Trophoblast cell (in vitro differentiated cells and primary cell): ENCODE measurements at regions not wholly inside any gene's neighbourhood (a gene's known extent, or its start where the extent isn't known, plus 50 kb on each side); places are given as distances from the start of the nearest gene placed in this dataset.
"Not testable (repeated sequence)": the region's sequence is repeated elsewhere in the genome, so short reads cannot be mapped to it uniquely, and the experiment has no call there.

Source experiments
- DNase-seq, 2 donors: peaks; one replicate each; pipeline ENCODE4 v3.0.0-alpha.2; 2016
- H2AFZ ChIP-seq: 2 replicates; pipeline ENCODE4 v1.6.1; 2013; ENCODE audit warnings: low read length, moderate library complexity, mild to moderate bottlenecking; ENCODE audit not compliant: insufficient read depth, poor library complexity
- H2AK5ac ChIP-seq: 2 replicates; pipeline ENCODE4 v1.6.1; 2013; ENCODE audit warnings: mild to moderate bottlenecking, low read length
- H2BK120ac ChIP-seq: 2 replicates; pipeline ENCODE4 v1.6.1; 2013; ENCODE audit warnings: low read length, mild to moderate bottlenecking, moderate library complexity; ENCODE audit not compliant: insufficient read depth, poor library complexity
- H2BK12ac ChIP-seq: 2 replicates; pipeline ENCODE4 v1.6.1; 2013; ENCODE audit warnings: mild to moderate bottlenecking, low read length, moderate library complexity
- H2BK5ac ChIP-seq: 2 replicates; pipeline ENCODE4 v1.6.1; 2013; ENCODE audit warnings: low read length, low read depth, moderate library complexity, mild to moderate bottlenecking; ENCODE audit not compliant: poor library complexity
- H3K14ac ChIP-seq: 2 replicates; pipeline ENCODE4 v1.6.1; 2013; ENCODE audit warnings: mild to moderate bottlenecking, low read length
- H3K18ac ChIP-seq: 2 replicates; pipeline ENCODE4 v1.6.1; 2013; ENCODE audit warnings: mild to moderate bottlenecking, low read length
- H3K23ac ChIP-seq: 2 replicates; pipeline ENCODE4 v1.6.1; 2013; ENCODE audit warnings: low read length
- H3K27ac ChIP-seq: 2 replicates; pipeline ENCODE4 v1.5.1; 2013; ENCODE audit warnings: low read depth, mild to moderate bottlenecking, inconsistent platforms, low read length, moderate library complexity
- H3K27me3 ChIP-seq: 2 replicates; pipeline ENCODE4 v1.6.1; 2013; ENCODE audit warnings: inconsistent platforms, mild to moderate bottlenecking, low read length, moderate library complexity; ENCODE audit not compliant: insufficient read depth
- H3K36me3 ChIP-seq, 2 experiments: 1 replicate in 1 of 2; 2 replicates in 1 of 2; pipeline ENCODE4 v1.6.1; 2013; ENCODE audit warnings: low read length in 2 of 2, mild to moderate bottlenecking in 2 of 2, moderate library complexity in 1 of 2; ENCODE audit not compliant: insufficient read depth in 2 of 2, control insufficient read depth in 1 of 2
- H3K4ac ChIP-seq: 2 replicates; pipeline ENCODE4 v1.6.1; 2013; ENCODE audit warnings: low read depth, mild to moderate bottlenecking, low read length, moderate library complexity
- H3K4me1 ChIP-seq, 2 experiments: 1 replicate in 1 of 2; 2 replicates in 1 of 2; pipeline ENCODE4 v1.6.1; 2013; ENCODE audit warnings: low read length in 2 of 2, mild to moderate bottlenecking in 2 of 2, moderate library complexity in 1 of 2; ENCODE audit not compliant: insufficient read depth in 2 of 2, control insufficient read depth in 1 of 2
- H3K4me2 ChIP-seq: 2 replicates; pipeline ENCODE4 v1.6.1; 2013; ENCODE audit warnings: inconsistent platforms, mild to moderate bottlenecking, low read length, moderate library complexity
- H3K4me3 ChIP-seq: 2 replicates; pipeline ENCODE4 v1.5.1; 2013; ENCODE audit warnings: mild to moderate bottlenecking, low read depth, low read length, inconsistent platforms
- H3K79me1 ChIP-seq: one replicate; pipeline ENCODE4 v1.6.1; 2013; ENCODE audit warnings: low read length
- H3K79me2 ChIP-seq: 2 replicates; pipeline ENCODE4 v1.6.1; 2013; ENCODE audit warnings: low read length, mild to moderate bottlenecking; ENCODE audit not compliant: control insufficient read depth, insufficient read depth, poor library complexity
- H3K9ac ChIP-seq: 2 replicates; pipeline ENCODE4 v1.6.1; 2013; ENCODE audit warnings: mild to moderate bottlenecking, low read length
- H3K9me3 ChIP-seq: 2 replicates; pipeline ENCODE4 v1.6.1; 2013; ENCODE audit warnings: low read depth, mild to moderate bottlenecking, control low read depth, inconsistent platforms, low read length; ENCODE audit not compliant: insufficient read depth
- H4K12ac ChIP-seq: 2 replicates; pipeline ENCODE4 v1.6.1; 2013; ENCODE audit warnings: low read depth, mild to moderate bottlenecking, low read length, moderate library complexity
- H4K8ac ChIP-seq: 2 replicates; pipeline ENCODE4 v1.6.1; 2013; ENCODE audit warnings: low read depth, mild to moderate bottlenecking, low read length, moderate library complexity
- H4K91ac ChIP-seq: one replicate; pipeline ENCODE4 v1.6.1; 2013; ENCODE audit warnings: low read depth, mild to moderate bottlenecking, low read length, moderate library complexity
- whole genome bisulfite sequencing: extraction: QIAGEN DNeasy Blood & Tissue Kit; methylation state at CpG from one replicate; pipeline ENCODE4 v1.1.7; 2013; ENCODE audit warnings: missing lambda C conversion rate; ENCODE audit not compliant: insufficient read length, insufficient coverage; ENCODE audit errors: extremely low coverage; 5-methylcytosine and 5-hydroxymethylcytosine counted together

GRCh38 chr1:240722788-240723187 is 110.8 kb upstream of the GREM2 start:
- H3K9me3 ChIP-seq: peaks cover 4% of the 10 kb centered on the region
- H2BK5ac ChIP-seq: no peak overlapping the region
- WGBS: no CpG with 5 or more reads among the region's 10 CpGs
- no peak overlapping the region for H3K27ac ChIP-seq
- H3K79me2 ChIP-seq: no peaks in the 10 kb centered on the region
- no peak overlapping the region for H3K23ac ChIP-seq
- H3K4me3 ChIP-seq: no peak overlapping the region
- no peak overlapping the region for H3K14ac ChIP-seq
- H3K4me2 ChIP-seq: no peak overlapping the region
- no peaks in the 10 kb centered on the region for H3K4me1 ChIP-seq
- no peak overlapping the region for H4K8ac ChIP-seq
- H3K18ac ChIP-seq: no peak overlapping the region
- H2BK120ac ChIP-seq: no peak overlapping the region
- H2BK12ac ChIP-seq: no peak overlapping the region
- H3K27me3 ChIP-seq: no peaks in the 10 kb centered on the region
- H4K12ac ChIP-seq: no peak overlapping the region
- H3K9ac ChIP-seq: no peak overlapping the region
- H3K79me1 ChIP-seq: no peaks in the 10 kb centered on the region
- H3K4ac ChIP-seq: no peak overlapping the region
- H2AK5ac ChIP-seq: no peak overlapping the region
- no peaks in the 10 kb centered on the region for H3K36me3 ChIP-seq
- H4K91ac ChIP-seq: no peak overlapping the region
- no peak for DNase-seq
- H2AFZ ChIP-seq: no peak overlapping the region

GRCh38 chr1:240720976-240721375 is 109.0 kb upstream of the GREM2 start:
- no peaks in the 10 kb centered on the region for H3K36me3 ChIP-seq

DNA sequence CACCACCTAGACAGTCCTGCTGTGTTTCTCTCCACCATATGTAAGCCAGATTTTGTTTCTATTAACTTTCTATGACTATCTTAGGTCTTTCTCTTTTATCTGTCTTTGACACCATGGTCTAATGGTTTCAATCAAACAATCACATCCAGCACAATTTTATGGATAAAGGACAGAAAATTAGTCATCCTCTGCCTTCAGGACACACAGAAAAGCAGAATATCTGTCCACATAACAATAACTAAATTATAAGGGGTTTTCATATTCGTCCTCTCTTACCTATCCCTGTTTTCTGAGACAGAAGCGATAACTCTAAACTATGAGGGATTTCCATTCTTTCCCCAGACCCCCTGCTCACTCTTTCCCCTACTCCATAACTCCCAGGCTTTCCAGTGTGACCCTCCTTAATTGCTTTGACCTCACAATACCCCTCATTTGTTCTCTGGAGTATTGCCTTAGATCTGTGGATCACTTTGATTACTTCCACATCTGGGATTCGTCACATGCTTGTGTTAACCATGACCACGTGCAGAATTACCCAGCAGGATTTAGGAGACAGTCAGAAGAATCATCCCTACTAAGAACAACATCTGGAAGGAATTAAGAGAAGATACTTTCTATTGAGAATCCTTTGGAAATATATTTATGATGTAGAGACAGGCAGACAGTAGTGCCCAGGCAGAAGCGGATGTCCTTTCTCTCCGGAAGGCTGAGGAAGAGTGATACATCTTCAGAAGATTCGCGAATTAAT is 108.2 kb upstream of the GREM2 start:
- Histone ChIP-seq H3K27ac (no peak overlapping the region), H4K12ac (no peak overlapping the region), H3K23ac (no peak overlapping the region), H3K4me3 (no peak overlapping the region), H2BK12ac (no peak overlapping the region), H2AFZ (no peak overlapping the region), H3K14ac (no peak overlapping the region), H3K18ac (no peak overlapping the region), H2AK5ac (no peak overlapping the region), H3K4me1 (no peaks in the 10 kb centered on the region), H2BK5ac (no peak overlapping the region), H3K79me1 (no peaks in the 10 kb centered on the region), H2BK120ac (no peak overlapping the region), H4K8ac (no peak overlapping the region), H4K91ac (no peak overlapping the region), H3K27me3 (no peaks in the 10 kb centered on the region), H3K36me3 (no peaks in the 10 kb centered on the region), H3K4ac (no peak overlapping the region), H3K79me2 (no peaks in the 10 kb centered on the region), H3K9ac (no peak overlapping the region), H3K4me2 (no peak overlapping the region), H3K9me3 (peaks cover 2% of the 10 kb centered on the region)
- no peak for DNase-seq
- WGBS: no CpG with 5 or more reads among the region's 8 CpGs

More at GRCh38 chr1:240720976-240721375, 109.0 kb upstream of the GREM2 start:
- Histone ChIP-seq H2BK120ac (no peak overlapping the region), H3K4me1 (no peaks in the 10 kb centered on the region), H2AFZ (no peak overlapping the region), H3K79me2 (no peaks in the 10 kb centered on the region), H4K91ac (no peak overlapping the region), H3K4ac (no peak overlapping the region), H2AK5ac (no peak overlapping the region), H3K14ac (no peak overlapping the region), H3K27me3 (no peaks in the 10 kb centered on the region), H4K8ac (no peak overlapping the region), H3K27ac (no peak overlapping the region), H4K12ac (no peak overlapping the region), H3K9ac (no peak overlapping the region), H3K18ac (no peak overlapping the region), H2BK12ac (no peak overlapping the region), H3K4me3 (no peak overlapping the region), H3K4me2 (no peak overlapping the region), H2BK5ac (no peak overlapping the region), H3K23ac (no peak overlapping the region), H3K9me3 (peaks cover 2% of the 10 kb centered on the region), H3K79me1 (no peaks in the 10 kb centered on the region)
- no CpG with 5 or more reads among the region's 6 CpGs for WGBS
- no peak for DNase-seq

GRCh38 chr1:240716538-240716937 is 104.6 kb upstream of the GREM2 start:
- H2BK5ac ChIP-seq, H3K9ac ChIP-seq, H3K9me3 ChIP-seq, H3K27me3 ChIP-seq, H4K91ac ChIP-seq, H4K8ac ChIP-seq, H3K4me2 ChIP-seq, H3K4ac ChIP-seq, H3K27ac ChIP-seq, H3K4me3 ChIP-seq, H2AFZ ChIP-seq, H3K4me1 ChIP-seq, H2AK5ac ChIP-seq, H3K18ac ChIP-seq, H4K12ac ChIP-seq, H3K79me2 ChIP-seq, H3K79me1 ChIP-seq, H3K36me3 ChIP-seq, DNase-seq, H2BK120ac ChIP-seq, H2BK12ac ChIP-seq, H3K23ac ChIP-seq, H3K14ac ChIP-seq: not testable (repeated sequence)
- 80% methylated on average over 1 of the region's 4 CpGs for WGBS
